OCI-LY1 (cell line): ENCODE measurements at regions not wholly inside any gene's neighbourhood (a gene's known extent, or its start where the extent isn't known, plus 50 kb on each side); places are given as distances from the start of the nearest gene placed in this dataset.

Experiments
- CTCF ChIP-seq: fragments of 200-600 bp; sonication (generic), shearing (Covaris generic); IDR thresholded peaks from 2 replicates; pipeline ENCODE4 v1.5.1; 2017; ENCODE audit warnings: mild to moderate bottlenecking, antibody characterized with exemption, low read length, moderate library complexity, mixed read lengths
- EZH2 ChIP-seq: fragments of 200-600 bp; sonication (generic), shearing (Covaris generic); IDR thresholded peaks from 2 replicates; pipeline ENCODE4 v1.8.0; 2017; ENCODE audit warnings: borderline replicate concordance, mixed run types, mild to moderate bottlenecking, antibody characterized with exemption, low read length, moderate library complexity, mixed read lengths

- TF ChIP-seq CTCF, result no peak
- TF ChIP-seq EZH2, result no peak
These were observed 1526.0 kb downstream of the CDH8 start for GRCh38 chr16:60510208-60510607.
